CD4-positive, alpha-beta T cell treated with Interleukin-4 for 1 hour (primary cell): ENCODE measurements at regions not wholly inside any gene's neighbourhood (a gene's known extent, or its start where the extent isn't known, plus 50 kb on each side); places are given as distances from the start of the nearest gene placed in this dataset.
"Not testable (repeated sequence)": the region's sequence is repeated elsewhere in the genome, so short reads cannot be mapped to it uniquely, and the experiment has no call there.

ENCODE experiments used
- DNase-seq, 2 donors: peaks; one replicate each; pipeline ENCODE4 v3.0.0-alpha.2; 2020 to 2022

- DNase-seq = no peak
These were observed 91.4 kb downstream of the TMEM130 start for GRCh38 chr7:98778421-98778820.

- no peak for DNase-seq
These were observed 89.8 kb downstream of the TMEM130 start for GRCh38 chr7:98779800-98780587.

- DNase-seq = no peak
These were observed 85.5 kb downstream of the TMEM130 start for GRCh38 chr7:98784216-98784785.

- DNase-seq = no peak
These were observed 83.8 kb downstream of the TMEM130 start for GRCh38 chr7:98785929-98786571.

GRCh38 chr7:98788966-98789365, 80.8 kb downstream of the TMEM130 start:
- no peak for DNase-seq

GRCh38 chr7:98794453-98794852, 75.4 kb downstream of the TMEM130 start:
- DNase-seq = not testable (repeated sequence)

GRCh38 chr7:98795741-98796493, 73.9 kb downstream of the TMEM130 start:
- DNase-seq = no peak
